ENCODE measurements at regions not wholly inside any gene's neighbourhood (a gene's known extent, or its start where the extent isn't known, plus 50 kb on each side); places are given as distances from the start of the nearest gene placed in this dataset.

GRCh38 chr17:51533219-51533618, 272.9 kb downstream of the UTP18 start:
- TF ChIP-seq CTCF (IDR thresholded peaks at IDR 0.05) = no peak
- no peak for TF ChIP-seq POLR2A (IDR thresholded peaks at IDR 0.05)

Data from uterus (tissue), 2 donors.